Transverse colon (tissue), 4 donors: ENCODE measurements at regions not wholly inside any gene's neighbourhood (a gene's known extent, or its start where the extent isn't known, plus 50 kb on each side); places are given as distances from the start of the nearest gene placed in this dataset.

Experiments used
- EP300 ChIP-seq: sonication (generic); formaldehyde crosslinking; IDR thresholded peaks from one replicate; pipeline ENCODE4 v1.6.1; 2017; ENCODE audit warnings: antibody characterized with exemption, low read depth
- POLR2AphosphoS5 ChIP-seq, 3 donors: sonication (generic); formaldehyde crosslinking; IDR thresholded peaks; one replicate each; pipeline ENCODE4 v1.6.1; 2016; ENCODE audit warnings: antibody characterized with exemption in 3 of 3
- TF ChIP-seq, protein P1 (sequence below), 5 experiments: fragments of 200-600 bp in 3 of 5; fragments of 450-650 bp in 2 of 5; sonication (generic) in 3 of 5; IDR thresholded peaks; 1 replicate in 2 of 5; 2 replicates in 3 of 5; pipeline ENCODE4 v1.5.1; 2016 to 2017; ENCODE audit warnings: antibody characterized with exemption in 5 of 5, inconsistent platforms in 3 of 5, mild to moderate bottlenecking in 2 of 5, moderate library complexity in 1 of 5

DNA sequence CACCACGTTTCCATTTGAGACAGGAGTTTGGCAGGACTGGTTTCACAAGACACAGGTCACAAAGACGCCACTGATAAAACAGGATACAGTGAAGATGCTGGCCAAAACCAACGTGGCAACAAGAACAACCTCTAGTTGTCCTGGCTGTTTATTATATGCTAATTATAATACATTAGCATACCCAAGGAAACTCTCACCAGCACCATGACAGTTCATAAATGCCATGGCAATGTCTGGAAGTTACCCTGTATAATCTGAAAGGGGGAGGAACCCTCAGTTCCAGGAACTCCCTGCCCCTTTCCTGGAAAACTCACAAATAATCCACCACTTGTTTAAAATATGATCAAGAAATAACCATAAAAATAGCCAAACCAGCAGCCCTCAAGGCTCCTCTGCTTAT is 148.3 kb downstream of the RBM43 start:
- TF ChIP-seq, protein P1, sequence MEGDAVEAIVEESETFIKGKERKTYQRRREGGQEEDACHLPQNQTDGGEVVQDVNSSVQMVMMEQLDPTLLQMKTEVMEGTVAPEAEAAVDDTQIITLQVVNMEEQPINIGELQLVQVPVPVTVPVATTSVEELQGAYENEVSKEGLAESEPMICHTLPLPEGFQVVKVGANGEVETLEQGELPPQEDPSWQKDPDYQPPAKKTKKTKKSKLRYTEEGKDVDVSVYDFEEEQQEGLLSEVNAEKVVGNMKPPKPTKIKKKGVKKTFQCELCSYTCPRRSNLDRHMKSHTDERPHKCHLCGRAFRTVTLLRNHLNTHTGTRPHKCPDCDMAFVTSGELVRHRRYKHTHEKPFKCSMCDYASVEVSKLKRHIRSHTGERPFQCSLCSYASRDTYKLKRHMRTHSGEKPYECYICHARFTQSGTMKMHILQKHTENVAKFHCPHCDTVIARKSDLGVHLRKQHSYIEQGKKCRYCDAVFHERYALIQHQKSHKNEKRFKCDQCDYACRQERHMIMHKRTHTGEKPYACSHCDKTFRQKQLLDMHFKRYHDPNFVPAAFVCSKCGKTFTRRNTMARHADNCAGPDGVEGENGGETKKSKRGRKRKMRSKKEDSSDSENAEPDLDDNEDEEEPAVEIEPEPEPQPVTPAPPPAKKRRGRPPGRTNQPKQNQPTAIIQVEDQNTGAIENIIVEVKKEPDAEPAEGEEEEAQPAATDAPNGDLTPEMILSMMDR (IDR thresholded peaks at IDR 0.05): no peak
- TF ChIP-seq EP300 (no peak), POLR2AphosphoS5 (IDR thresholded peaks at IDR 0.05) (no peak)
